SK-N-SH (cell line): ENCODE measurements at regions not wholly inside any gene's neighbourhood (a gene's known extent, or its start where the extent isn't known, plus 50 kb on each side); places are given as distances from the start of the nearest gene placed in this dataset.

Experiments
- CTCF ChIA-PET: fragments of 300-600, 350-600 bp; formaldehyde crosslinking; extraction: SDS; loops from one replicate; lab custom pipeline; 2021; lab: Yijun Ruan, JAX
- POLR2A ChIA-PET: fragments of 350-600 bp; sonication (Branson Sonifier 250); formaldehyde crosslinking; extraction: SDS; loops from one replicate; lab custom pipeline; 2020; ENCODE audit warnings: antibody characterized with exemption, inconsistent platforms; lab: Yijun Ruan, JAX
- DNase-seq: peaks from one replicate; pipeline ENCODE4 v3.0.0; 2012
- H2AFZ ChIP-seq: fragments of 200-600 bp; sonication (generic); 2 replicates; pipeline ENCODE4 v1.8.1; 2016; ENCODE audit warnings: antibody characterized with exemption, mild to moderate bottlenecking, low read depth
- H3F3A ChIP-seq: fragments of 200-600 bp; sonication (generic); replicated peaks from 2 replicates; pipeline ENCODE3; 2016; ENCODE audit warnings: antibody characterized with exemption, mild to moderate bottlenecking; ENCODE audit not compliant: insufficient read depth
- H3K27ac ChIP-seq, 2 experiments: fragments of 200-500 bp in 1 of 2; fragments of 200-600 bp in 1 of 2; sonication (Bioruptor generic) in 1 of 2; sonication (generic), shearing (Covaris generic) in 1 of 2; 2 replicates each; pipeline versions ENCODE4 v1.5.1 to v1.6.1; 2014 to 2016; ENCODE audit warnings: low read depth in 2 of 2, inconsistent platforms in 1 of 2, low read length in 1 of 2, mild to moderate bottlenecking in 1 of 2, mixed read lengths in 1 of 2
- H3K27me3 ChIP-seq: fragments of 200-600 bp; sonication (generic), shearing (Covaris generic); 2 replicates; pipeline ENCODE4 v1.6.1; 2016; ENCODE audit warnings: mixed run types; ENCODE audit not compliant: insufficient read depth
- H3K36me3 ChIP-seq, 2 experiments: fragments of 200-500 bp in 1 of 2; fragments of 200-600 bp in 1 of 2; sonication (Bioruptor generic) in 1 of 2; sonication (generic) in 1 of 2; replicated peaks in 1 of 2; 2 replicates each; pipeline versions ENCODE3 to v1.5.1; 2014 to 2016; ENCODE audit warnings: low read length in 1 of 2, mild to moderate bottlenecking in 1 of 2; ENCODE audit not compliant: insufficient read depth in 2 of 2, control insufficient read depth in 1 of 2
- H3K4me1 ChIP-seq, 2 experiments: fragments of 200-500 bp in 1 of 2; fragments of 200-600 bp in 1 of 2; sonication (Bioruptor generic) in 1 of 2; sonication (generic), shearing (Covaris generic) in 1 of 2; 2 replicates each; pipeline versions ENCODE4 v1.5.1 to v1.6.1; 2014 to 2016; ENCODE audit warnings: low read depth in 1 of 2, low read length in 1 of 2, mixed run types in 1 of 2; ENCODE audit not compliant: insufficient read depth in 2 of 2, control insufficient read depth in 1 of 2
- H3K4me2 ChIP-seq: fragments of 200-600 bp; sonication (generic), shearing (Covaris generic); 2 replicates; pipeline ENCODE4 v1.6.1; 2017; ENCODE audit warnings: mixed run types
- H3K4me3 ChIP-seq, 2 experiments: fragments of 200-500 bp in 1 of 2; fragments of 200-600 bp in 1 of 2; sonication (Bioruptor generic) in 1 of 2; sonication (generic), shearing (Covaris generic) in 1 of 2; 2 replicates each; pipeline versions ENCODE4 v1.5.1 to v1.8.1; 2014 to 2016; ENCODE audit warnings: low read depth in 2 of 2, inconsistent platforms in 1 of 2, low read length in 1 of 2, mild to moderate bottlenecking in 1 of 2, mixed read lengths in 1 of 2, moderate library complexity in 1 of 2
- H3K79me2 ChIP-seq: fragments of 200-600 bp; sonication (generic); 2 replicates; pipeline ENCODE4 v1.8.1; 2017; ENCODE audit warnings: mild to moderate bottlenecking; ENCODE audit not compliant: insufficient read depth
- H3K9ac ChIP-seq: fragments of 200-600 bp; sonication (generic); 2 replicates; pipeline ENCODE4 v1.6.1; 2017; ENCODE audit warnings: mixed run types
- H3K9me2 ChIP-seq: fragments of 200-600 bp; sonication (generic); 2 replicates; pipeline ENCODE4 v1.6.1; 2017; ENCODE audit warnings: mixed run types
- H3K9me3 ChIP-seq: fragments of 200-600 bp; sonication (generic); 2 replicates; pipeline ENCODE4 v1.6.1; 2017; ENCODE audit warnings: mixed run types, mild to moderate bottlenecking, moderate library complexity
- H4K20me1 ChIP-seq: fragments of 200-600 bp; sonication (generic); 2 replicates; pipeline ENCODE4 v1.6.1; 2017; ENCODE audit warnings: mild to moderate bottlenecking, mixed run types; ENCODE audit not compliant: insufficient read depth
- CHD2 ChIP-seq: fragments of 150-350 bp; IDR thresholded peaks from 2 replicates; pipeline ENCODE4 v1.6.1; 2018; ENCODE audit warnings: low read length; ENCODE audit not compliant: partially characterized antibody
- ELF1 ChIP-seq: IDR thresholded peaks from 2 replicates; pipeline ENCODE4 v1.4.0; 2012
- EZH2phosphoT487 ChIP-seq: fragments of 200-600 bp; sonication (generic); IDR thresholded peaks from 2 replicates; pipeline ENCODE4 v1.6.1; 2017; ENCODE audit warnings: low read depth, mixed run types, mild to moderate bottlenecking, antibody characterized with exemption, moderate library complexity, borderline replicate concordance
- GATA2 ChIP-seq: sonication (generic); formaldehyde crosslinking; IDR thresholded peaks from 2 replicates; pipeline ENCODE4 v1.5.0; 2020; ENCODE audit warnings: mild to moderate bottlenecking, missing genetic modification reagents
- NRF1 ChIP-seq: IDR thresholded peaks from 2 replicates; pipeline ENCODE4 v1.6.1; 2012; ENCODE audit warnings: low read depth, mild to moderate bottlenecking, low read length
- POLR2AphosphoS5 ChIP-seq: IDR thresholded peaks from 2 replicates; pipeline ENCODE4 v1.6.1; 2012; ENCODE audit warnings: low read depth, low read length
- RFX5 ChIP-seq: IDR thresholded peaks from 2 replicates; pipeline ENCODE4 v1.6.1; 2012; ENCODE audit warnings: mild to moderate bottlenecking, improper control_type of control experiment, low read length
- SIN3A ChIP-seq: IDR thresholded peaks from 2 replicates; pipeline ENCODE4 v1.6.1; 2012; ENCODE audit warnings: low read depth, mild to moderate bottlenecking, low read length, moderate library complexity, borderline replicate concordance
- SMC3 ChIP-seq: IDR thresholded peaks from 2 replicates; pipeline ENCODE4 v1.6.1; 2012; ENCODE audit warnings: low read depth, low read length, improper control_type of control experiment
- TCF12 ChIP-seq: IDR thresholded peaks from 2 replicates; pipeline ENCODE4 v1.4.0; 2012
- TEAD4 ChIP-seq: IDR thresholded peaks from 2 replicates; pipeline ENCODE4 v1.4.0; 2012; ENCODE audit warnings: mild to moderate bottlenecking, borderline replicate concordance; ENCODE audit not compliant: insufficient read depth
- YY1 ChIP-seq: IDR thresholded peaks from 2 replicates; pipeline ENCODE4 v1.4.0; 2012; ENCODE audit warnings: low read depth, mild to moderate bottlenecking
- WGBS: methylation state at CpG from one replicate; pipeline ENCODE4 v1.1.6; 2017; ENCODE audit warnings: low lambda C conversion rate; 5-methylcytosine and 5-hydroxymethylcytosine counted together
- TF ChIP-seq, protein P1 (sequence below): fragments of 200-600 bp; sonication (generic); IDR thresholded peaks from 2 replicates; pipeline ENCODE4 v1.6.1; 2017; ENCODE audit warnings: antibody characterized with exemption, mild to moderate bottlenecking, moderate library complexity
- TF ChIP-seq, protein P2 (sequence below): IDR thresholded peaks from 2 replicates; pipeline ENCODE4 v1.4.0; 2012; ENCODE audit warnings: low read depth
- TF ChIP-seq, protein P3 (sequence below): IDR thresholded peaks from 2 replicates; pipeline ENCODE4 v1.4.0; 2012; ENCODE audit warnings: low read depth, borderline replicate concordance

DNA sequence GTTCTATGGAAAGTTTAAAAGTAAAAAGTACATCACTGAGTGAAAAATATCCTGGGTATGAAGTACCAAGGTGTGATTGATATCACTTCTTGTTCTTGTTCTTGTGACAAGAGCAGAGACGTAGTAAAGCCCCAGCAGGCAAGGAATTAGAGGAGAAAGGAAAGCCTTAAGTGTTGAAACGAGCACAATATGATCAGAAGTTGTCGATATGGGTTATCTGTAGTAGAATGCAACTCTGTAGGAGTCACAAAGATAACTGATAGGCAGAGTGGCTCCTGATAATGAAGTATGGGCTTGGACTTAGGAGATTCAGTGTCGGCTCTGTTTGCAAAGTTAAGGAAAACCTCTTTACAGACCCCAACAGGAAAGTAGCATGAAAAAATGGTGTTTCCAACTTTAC lies 1179.1 kb downstream of the DTWD2 start:
- H2AFZ ChIP-seq: no peak overlapping the region
- H4K20me1 ChIP-seq: no peaks in the 10 kb centered on the region
- no peak overlapping the region for H3K9ac ChIP-seq
- H3K9me2 ChIP-seq: no peaks in the 10 kb centered on the region
- H3K4me3 ChIP-seq: no peak overlapping the region
- ChIA-PET POLR2A (no interaction called here), CTCF (no interaction called here)
- WGBS: 22% methylated on average over 4 of the region's 4 CpGs
- peaks cover 6% of the 10 kb centered on the region; the same call in 1 of the 2 replicates for H3K9me3 ChIP-seq
- no peaks in the 10 kb centered on the region; the same call in 1 of the 2 replicates for H3K79me2 ChIP-seq
- H3K4me2 ChIP-seq: no peak overlapping the region
- DNase-seq: no peak
- no peaks in the 10 kb centered on the region for H3F3A ChIP-seq
- no peaks in the 10 kb centered on the region for H3K27me3 ChIP-seq
- no peak overlapping the region for H3K27ac ChIP-seq
- no peaks in the 10 kb centered on the region for H3K36me3 ChIP-seq
- TF ChIP-seq POLR2AphosphoS5: no peak
- TF ChIP-seq, protein P1, sequence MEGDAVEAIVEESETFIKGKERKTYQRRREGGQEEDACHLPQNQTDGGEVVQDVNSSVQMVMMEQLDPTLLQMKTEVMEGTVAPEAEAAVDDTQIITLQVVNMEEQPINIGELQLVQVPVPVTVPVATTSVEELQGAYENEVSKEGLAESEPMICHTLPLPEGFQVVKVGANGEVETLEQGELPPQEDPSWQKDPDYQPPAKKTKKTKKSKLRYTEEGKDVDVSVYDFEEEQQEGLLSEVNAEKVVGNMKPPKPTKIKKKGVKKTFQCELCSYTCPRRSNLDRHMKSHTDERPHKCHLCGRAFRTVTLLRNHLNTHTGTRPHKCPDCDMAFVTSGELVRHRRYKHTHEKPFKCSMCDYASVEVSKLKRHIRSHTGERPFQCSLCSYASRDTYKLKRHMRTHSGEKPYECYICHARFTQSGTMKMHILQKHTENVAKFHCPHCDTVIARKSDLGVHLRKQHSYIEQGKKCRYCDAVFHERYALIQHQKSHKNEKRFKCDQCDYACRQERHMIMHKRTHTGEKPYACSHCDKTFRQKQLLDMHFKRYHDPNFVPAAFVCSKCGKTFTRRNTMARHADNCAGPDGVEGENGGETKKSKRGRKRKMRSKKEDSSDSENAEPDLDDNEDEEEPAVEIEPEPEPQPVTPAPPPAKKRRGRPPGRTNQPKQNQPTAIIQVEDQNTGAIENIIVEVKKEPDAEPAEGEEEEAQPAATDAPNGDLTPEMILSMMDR: no peak
- no peak for TF ChIP-seq TEAD4
- no peak for TF ChIP-seq TCF12
- TF ChIP-seq, protein P2, sequence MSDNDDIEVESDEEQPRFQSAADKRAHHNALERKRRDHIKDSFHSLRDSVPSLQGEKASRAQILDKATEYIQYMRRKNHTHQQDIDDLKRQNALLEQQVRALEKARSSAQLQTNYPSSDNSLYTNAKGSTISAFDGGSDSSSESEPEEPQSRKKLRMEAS: no peak
- TF ChIP-seq, protein P3, sequence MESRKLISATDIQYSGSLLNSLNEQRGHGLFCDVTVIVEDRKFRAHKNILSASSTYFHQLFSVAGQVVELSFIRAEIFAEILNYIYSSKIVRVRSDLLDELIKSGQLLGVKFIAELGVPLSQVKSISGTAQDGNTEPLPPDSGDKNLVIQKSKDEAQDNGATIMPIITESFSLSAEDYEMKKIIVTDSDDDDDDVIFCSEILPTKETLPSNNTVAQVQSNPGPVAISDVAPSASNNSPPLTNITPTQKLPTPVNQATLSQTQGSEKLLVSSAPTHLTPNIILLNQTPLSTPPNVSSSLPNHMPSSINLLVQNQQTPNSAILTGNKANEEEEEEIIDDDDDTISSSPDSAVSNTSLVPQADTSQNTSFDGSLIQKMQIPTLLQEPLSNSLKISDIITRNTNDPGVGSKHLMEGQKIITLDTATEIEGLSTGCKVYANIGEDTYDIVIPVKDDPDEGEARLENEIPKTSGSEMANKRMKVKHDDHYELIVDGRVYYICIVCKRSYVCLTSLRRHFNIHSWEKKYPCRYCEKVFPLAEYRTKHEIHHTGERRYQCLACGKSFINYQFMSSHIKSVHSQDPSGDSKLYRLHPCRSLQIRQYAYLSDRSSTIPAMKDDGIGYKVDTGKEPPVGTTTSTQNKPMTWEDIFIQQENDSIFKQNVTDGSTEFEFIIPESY: no peak
- TF ChIP-seq EZH2phosphoT487: no peak
- TF ChIP-seq RFX5: no peak
- no peak for TF ChIP-seq SMC3
- TF ChIP-seq CHD2: no peak
- H3K4me1 ChIP-seq: no peaks in the 10 kb centered on the region

DNA sequence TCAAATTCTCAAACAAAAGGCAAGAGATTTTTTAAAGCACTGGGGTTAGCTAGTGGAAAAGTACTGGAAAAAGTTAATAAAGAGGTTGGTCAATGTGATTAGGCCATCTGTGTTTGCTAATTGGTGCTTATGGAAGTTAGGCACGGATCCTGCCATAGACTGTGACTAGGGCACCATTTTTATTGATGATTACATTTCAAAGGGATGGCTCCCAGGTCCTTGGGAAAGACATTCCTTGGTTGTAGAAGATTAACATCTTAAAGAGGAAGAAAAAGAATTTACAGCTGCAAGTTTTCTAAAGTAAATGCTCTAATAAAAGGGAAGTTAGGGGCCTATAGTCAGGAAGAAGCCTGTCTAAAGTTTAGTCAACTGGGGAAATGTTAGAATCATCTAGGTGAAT lies 1183.3 kb downstream of the DTWD2 start:
- Histone ChIP-seq H2AFZ (no peak overlapping the region), H3K36me3 (no peaks in the 10 kb centered on the region), H3K9me2 (no peaks in the 10 kb centered on the region), H3K9ac (no peak overlapping the region), H3K4me2 (no peak overlapping the region), H3K4me1 (no peaks in the 10 kb centered on the region), H3K79me2 (no peaks in the 10 kb centered on the region), H3F3A (no peaks in the 10 kb centered on the region), H3K9me3 (0 out of 2 replicates have a peak, but pooled peaks cover 19% of the 10 kb centered on the region), H3K27ac (no peak overlapping the region), H3K4me3 (no peak overlapping the region), H3K27me3 (no peaks in the 10 kb centered on the region), H4K20me1 (no peaks in the 10 kb centered on the region)
- ChIA-PET POLR2A (no interaction called here), CTCF (interaction anchor here (0.6 to 0.9 kb wide), 2 partner anchors 12 to 46 kb away, joined by 3 read pairs; no protein-coding TSS in a partner anchor)
- TF ChIP-seq YY1: no peak
- no peak for TF ChIP-seq NRF1
- no peak for TF ChIP-seq SIN3A
- no peak for TF ChIP-seq RFX5
- TF ChIP-seq TCF12: no peak
- no peak for TF ChIP-seq GATA2 (CRISPR knock-in tag)
- TF ChIP-seq ELF1: no peak
- WGBS: 5% methylated on average over 1 of the region's 1 CpG
- DNase-seq: no peak
